Right atrium auricular region (tissue), 2 donors: ENCODE measurements at regions not wholly inside any gene's neighbourhood (a gene's known extent, or its start where the extent isn't known, plus 50 kb on each side); places are given as distances from the start of the nearest gene placed in this dataset.

Experiments used
- DNase-seq: peaks from one replicate; pipeline ENCODE4 v3.0.0-alpha.2; 2019; ENCODE audit warnings: low spot score
- H3K27ac ChIP-seq, 2 donors: fragments of 200-600 bp; sonication (generic); 1 replicate in 1 of 2; 2 replicates in 1 of 2; pipeline ENCODE4 v1.5.1; 2016 to 2019
- H3K27me3 ChIP-seq, 2 donors: fragments of 200-600 bp; sonication (generic); one replicate each; pipeline versions ENCODE4 v1.5.1 to v1.6.0; 2017 to 2019
- H3K36me3 ChIP-seq: fragments of 200-600 bp; sonication (generic); one replicate; pipeline ENCODE4 v1.5.1; 2016
- H3K4me1 ChIP-seq, 2 donors: fragments of 200-600 bp; sonication (generic); one replicate each; pipeline versions ENCODE4 v1.5.1 to v1.6.0; 2017 to 2019
- H3K4me3 ChIP-seq, 2 donors: fragments of 200-600 bp; sonication (generic); 1 replicate in 1 of 2; 2 replicates in 1 of 2; pipeline ENCODE4 v1.5.1; 2017 to 2019; ENCODE audit warnings: mild to moderate bottlenecking in 1 of 2, moderate library complexity in 1 of 2
- H3K9me3 ChIP-seq, 2 donors: fragments of 200-600 bp; sonication (generic); one replicate each; pipeline ENCODE4 v1.5.1; 2019
- CTCF ChIP-seq, 2 donors: fragments of 200-600 bp; sonication (generic); IDR thresholded peaks; one replicate each; pipeline ENCODE4 v1.5.1; 2019; ENCODE audit warnings: antibody characterized with exemption in 2 of 2

- Histone ChIP-seq H3K36me3 (no peaks in the 10 kb centered on the region), H3K27me3 (no peaks in the 10 kb centered on the region), H3K27ac (no peak overlapping the region), H3K9me3 (no peaks in the 10 kb centered on the region), H3K4me1 (no peaks in the 10 kb centered on the region), H3K4me3 (no peak overlapping the region)
- DNase-seq = no peak
- TF ChIP-seq CTCF (IDR thresholded peaks at IDR 0.05) = no peak
Observed at GRCh38 chr4:180789929-180790328, 1453.3 kb upstream of the TENM3 start.

GRCh38 chr4:180790471-180790870 lies 1452.7 kb upstream of the TENM3 start:
- no peaks in the 10 kb centered on the region for H3K4me1 ChIP-seq
- no peak for TF ChIP-seq CTCF (IDR thresholded peaks at IDR 0.05)
- no peak overlapping the region for H3K4me3 ChIP-seq
- DNase-seq = no peak
- H3K27me3 ChIP-seq = no peaks in the 10 kb centered on the region
- no peaks in the 10 kb centered on the region for H3K36me3 ChIP-seq
- no peaks in the 10 kb centered on the region for H3K9me3 ChIP-seq
- H3K27ac ChIP-seq = no peak overlapping the region

DNA sequence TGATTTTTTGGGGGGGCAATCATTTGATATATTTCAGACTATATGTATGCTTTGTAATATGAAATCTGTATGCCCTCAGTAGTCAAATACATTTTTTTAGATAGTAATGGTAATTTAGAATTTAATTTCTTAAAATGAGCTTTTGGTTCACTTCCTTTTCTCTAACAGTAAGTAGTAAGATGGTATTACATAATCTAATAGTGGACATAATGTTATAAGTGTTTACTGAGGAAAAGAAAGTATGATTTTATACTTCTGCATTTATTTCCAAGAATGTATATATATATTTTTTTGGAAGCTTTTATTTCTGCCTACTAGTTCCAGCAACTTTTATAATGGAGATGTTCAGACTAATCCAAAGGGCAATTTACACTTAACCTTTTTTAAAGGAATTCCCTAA lies 1450.7 kb upstream of the TENM3 start:
- no peak overlapping the region for H3K27ac ChIP-seq
- H3K27me3 ChIP-seq = no peaks in the 10 kb centered on the region
- H3K4me3 ChIP-seq = no peak overlapping the region
- no peak for DNase-seq
- no peaks in the 10 kb centered on the region for H3K9me3 ChIP-seq
- H3K4me1 ChIP-seq = no peaks in the 10 kb centered on the region
- no peaks in the 10 kb centered on the region for H3K36me3 ChIP-seq
- no peak for TF ChIP-seq CTCF (IDR thresholded peaks at IDR 0.05)

DNA sequence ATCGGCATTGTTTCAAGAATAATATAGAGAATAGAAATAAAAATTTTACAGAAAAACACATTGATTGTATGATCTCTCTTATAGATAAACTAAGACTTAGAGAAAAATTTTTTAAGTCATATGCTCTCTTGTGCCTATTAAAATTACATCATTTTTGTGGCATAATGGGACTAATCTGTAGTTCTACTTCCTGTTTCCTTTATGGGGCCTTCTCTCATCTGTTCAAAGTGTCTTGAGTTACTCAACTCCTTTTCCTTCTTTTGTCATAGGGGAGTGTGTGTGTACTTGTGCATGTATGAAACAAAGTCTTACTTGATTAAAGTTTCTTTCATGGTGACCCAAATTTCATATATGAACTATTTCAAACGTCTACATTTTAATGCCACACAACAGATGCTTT lies 1448.9 kb upstream of the TENM3 start:
- no peak overlapping the region for H3K4me3 ChIP-seq
- no peaks in the 10 kb centered on the region for H3K27me3 ChIP-seq
- TF ChIP-seq CTCF (IDR thresholded peaks at IDR 0.05) = no peak
- no peak for DNase-seq
- no peaks in the 10 kb centered on the region for H3K9me3 ChIP-seq
- H3K36me3 ChIP-seq = no peaks in the 10 kb centered on the region
- H3K4me1 ChIP-seq = no peaks in the 10 kb centered on the region
- H3K27ac ChIP-seq = no peak overlapping the region

DNA sequence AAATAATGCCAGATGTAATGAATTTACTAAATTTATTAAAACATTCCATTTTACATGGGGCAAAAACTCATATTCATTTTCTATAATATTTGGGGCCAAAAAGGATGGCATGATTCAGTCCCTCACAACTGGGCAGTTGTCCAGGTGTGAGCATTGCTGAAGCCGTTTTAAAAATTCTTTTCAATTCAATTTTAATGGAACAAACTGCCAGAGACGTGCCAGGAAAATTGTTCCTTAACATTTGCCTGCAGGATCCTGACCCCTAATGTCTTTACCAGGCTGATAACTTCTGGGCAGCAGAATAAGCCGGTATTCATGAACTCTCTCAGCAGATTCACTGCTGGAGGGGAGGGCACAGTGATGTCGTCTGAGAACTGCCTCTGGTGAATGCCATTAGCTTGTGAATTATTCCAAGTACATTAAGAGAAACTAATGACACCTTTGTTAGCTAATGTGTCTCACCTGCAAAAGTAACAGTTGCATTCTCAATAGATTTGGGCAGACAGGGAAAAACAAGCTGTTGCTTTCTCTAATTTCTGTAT lies 1445.1 kb upstream of the TENM3 start:
- no peak for TF ChIP-seq CTCF (IDR thresholded peaks at IDR 0.05)
- H3K4me3 ChIP-seq = no peak overlapping the region
- H3K4me1 ChIP-seq = no peaks in the 10 kb centered on the region
- H3K9me3 ChIP-seq = no peaks in the 10 kb centered on the region
- no peaks in the 10 kb centered on the region for H3K36me3 ChIP-seq
- no peaks in the 10 kb centered on the region for H3K27me3 ChIP-seq
- DNase-seq = no peak
- H3K27ac ChIP-seq = no peak overlapping the region

- DNase-seq = no peak
- Histone ChIP-seq H3K4me1 (no peaks in the 10 kb centered on the region), H3K27me3 (no peaks in the 10 kb centered on the region), H3K36me3 (no peaks in the 10 kb centered on the region), H3K9me3 (no peaks in the 10 kb centered on the region), H3K27ac (no peak overlapping the region), H3K4me3 (no peak overlapping the region)
- no peak for TF ChIP-seq CTCF (IDR thresholded peaks at IDR 0.05)
Observed at GRCh38 chr4:180799798-180800197, 1443.4 kb upstream of the TENM3 start.
